Right lobe of liver (tissue), 6 donors: ENCODE measurements at regions not wholly inside any gene's neighbourhood (a gene's known extent, or its start where the extent isn't known, plus 50 kb on each side); places are given as distances from the start of the nearest gene placed in this dataset.

ENCODE experiments used
- ATAC-seq, 4 donors: fragments of 200-7000 bp; cut with Tn5 transposase; one replicate each; pipeline ENCODE4 v1.9.1; 2020; ENCODE audit warnings: mild to moderate bottlenecking in 4 of 4, moderate library complexity in 4 of 4
- DNase-seq, 3 donors: peaks; one replicate each; pipeline ENCODE4 v3.0.0-alpha.2; 2020
- H3K27ac ChIP-seq, 3 donors: fragments of 200-600 bp; one replicate each; pipeline ENCODE4 v1.8.0; 2022
- H3K27me3 ChIP-seq, 2 donors: fragments of 200-600 bp; one replicate each; pipeline ENCODE4 v1.8.0; 2022
- H3K36me3 ChIP-seq, 4 donors: fragments of 200-600 bp; sonication (generic) in 1 of 4; one replicate each; pipeline versions ENCODE4 v1.5.1 to v1.8.0; 2017 to 2022; ENCODE audit warnings: control low read depth in 1 of 4
- H3K4me1 ChIP-seq, 4 donors: fragments of 200-600 bp; sonication (generic) in 1 of 4; one replicate each; pipeline versions ENCODE4 v1.5.1 to v1.8.0; 2017 to 2022; ENCODE audit warnings: control low read depth in 1 of 4
- H3K4me3 ChIP-seq, 3 donors: fragments of 200-600 bp; one replicate each; pipeline ENCODE4 v1.8.0; 2022
- H3K9me3 ChIP-seq, 4 donors: fragments of 200-600 bp; sonication (generic) in 1 of 4; one replicate each; pipeline versions ENCODE4 v1.5.1 to v1.8.0; 2017 to 2022; ENCODE audit warnings: control low read depth in 1 of 4
- CTCF ChIP-seq, 4 donors: fragments of 200-600 bp in 3 of 4; fragments of 450-650 bp in 1 of 4; IDR thresholded peaks; one replicate each; pipeline versions ENCODE4 v1.5.1 to v1.8.0; 2016 to 2022; ENCODE audit warnings: antibody characterized with exemption in 4 of 4, mild to moderate bottlenecking in 2 of 4
- POLR2A ChIP-seq: fragments of 450-650 bp; IDR thresholded peaks from one replicate; pipeline ENCODE4 v1.6.1; 2017; ENCODE audit warnings: antibody characterized with exemption, mild to moderate bottlenecking
- WGBS: methylation state at CpG from one replicate; pipeline ENCODE4 v1.1.6; 2018; ENCODE audit warnings: low coverage, low lambda C conversion rate; ENCODE audit not compliant: insufficient coverage; ENCODE audit errors: missing lambda C conversion rate; 5-methylcytosine and 5-hydroxymethylcytosine counted together
- intact Hi-C, 2 donors: fragments of 100-400 bp; cut with DNase I; formaldehyde crosslinking; loops; one replicate each; pipeline versions ENCODE4 v1.11.2 to v1.14.1; 2022
- donor health status: DM: no; HTN: yes; CAD: no.
- donor health status: DM: no; HTN: no; CAD: no.
- donor health status: DM: no; HTN: no; CAD: no.
- donor health status: DM: no; HTN: yes; CAD: no.
- donor health status: DM: no; HTN: yes; CAD: no.

DNA sequence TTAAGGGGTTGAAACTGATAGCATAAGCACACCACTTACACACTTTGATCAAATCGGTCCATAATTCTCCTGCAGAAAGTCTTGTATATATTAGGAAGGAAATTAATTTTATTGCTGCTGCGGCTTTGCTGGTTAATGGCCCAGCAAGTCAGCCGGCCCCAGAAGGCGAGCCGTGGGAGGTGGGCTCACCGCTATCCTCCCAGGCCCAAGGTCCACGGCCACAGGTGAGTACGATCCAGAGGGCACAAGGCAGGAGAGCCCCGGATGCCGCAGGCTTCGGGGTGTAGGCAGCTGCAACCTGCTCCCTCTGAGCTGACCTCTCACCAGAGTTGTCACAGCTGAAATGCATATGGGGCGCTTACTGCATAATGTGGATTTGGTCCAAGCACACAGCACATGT lies 165.7 kb downstream of the TBX5 start:
- Histone ChIP-seq H3K36me3 (no peaks in the 10 kb centered on the region), H3K27me3 (no peaks in the 10 kb centered on the region), H3K4me1 (no peaks in the 10 kb centered on the region), H3K9me3 (no peaks in the 10 kb centered on the region), H3K27ac (no peak overlapping the region), H3K4me3 (no peak overlapping the region)
- DNase-seq (no peak), ATAC-seq (no peak)
- TF ChIP-seq POLR2A (no peak), CTCF (IDR thresholded peaks at IDR 0.05) (no peak)
- WGBS: 43% methylated on average over 3 of the region's 12 CpGs
- intact Hi-C loops: no loop called here

GRCh38 chr12:114238808-114239207 lies 167.1 kb downstream of the TBX5 start:
- intact Hi-C loops: no loop called here
- DNase-seq (no peak), ATAC-seq (peak in 1 of 4 donors; percentile 50)
- Histone ChIP-seq H3K36me3 (no peaks in the 10 kb centered on the region), H3K27ac (no peak overlapping the region), H3K4me3 (no peak overlapping the region), H3K27me3 (no peaks in the 10 kb centered on the region), H3K4me1 (no peaks in the 10 kb centered on the region), H3K9me3 (no peaks in the 10 kb centered on the region)
- TF ChIP-seq POLR2A (no peak), CTCF (IDR thresholded peaks at IDR 0.05) (no peak)
- 31% methylated on average over 4 of the region's 5 CpGs for whole genome bisulfite sequencing

DNA sequence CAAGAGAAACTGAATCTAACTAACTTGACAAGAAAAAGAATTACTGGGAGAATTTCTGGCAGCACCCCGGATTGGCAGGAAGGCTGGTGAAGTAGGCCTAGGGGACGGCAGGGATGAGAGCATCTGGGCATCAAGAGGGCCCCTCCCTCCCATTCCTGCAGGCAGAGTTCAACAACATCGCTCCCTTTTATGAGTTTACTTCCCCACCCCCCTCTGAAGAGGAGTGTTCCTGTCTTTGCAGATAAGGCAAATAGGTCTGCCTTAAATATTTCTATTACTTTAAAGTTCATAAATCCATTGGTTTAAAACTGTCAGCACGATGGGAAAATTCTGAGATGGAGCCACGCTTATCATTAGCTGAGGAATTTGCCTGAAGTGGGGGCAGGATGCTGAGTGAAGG lies 168.7 kb downstream of the TBX5 start:
- H3K4me3 ChIP-seq: no peak overlapping the region
- H3K36me3 ChIP-seq: no peaks in the 10 kb centered on the region
- 47% methylated on average over 4 of the region's 5 CpGs for WGBS
- H3K4me1 ChIP-seq: no peaks in the 10 kb centered on the region
- no peak for DNase-seq
- no peaks in the 10 kb centered on the region for H3K9me3 ChIP-seq
- no peak for ATAC-seq
- H3K27ac ChIP-seq: no peak overlapping the region
- intact Hi-C loops: no loop called here
- no peaks in the 10 kb centered on the region for H3K27me3 ChIP-seq
- TF ChIP-seq CTCF (IDR thresholded peaks at IDR 0.05) (no peak), POLR2A (no peak)

GRCh38 chr12:114232187-114232586 lies 173.8 kb downstream of the TBX5 start:
- no peak for TF ChIP-seq POLR2A
- TF ChIP-seq CTCF (IDR thresholded peaks at IDR 0.05): no peak
- no peaks in the 10 kb centered on the region for H3K27me3 ChIP-seq
- no peak for ATAC-seq
- H3K9me3 ChIP-seq: no peaks in the 10 kb centered on the region
- intact Hi-C loops: no loop called here
- no peak overlapping the region for H3K27ac ChIP-seq
- H3K4me1 ChIP-seq: no peaks in the 10 kb centered on the region
- 66% methylated on average over 2 of the region's 2 CpGs for WGBS
- no peaks in the 10 kb centered on the region for H3K36me3 ChIP-seq
- H3K4me3 ChIP-seq: no peak overlapping the region
- no peak for DNase-seq

GRCh38 chr12:114229150-114229549 lies 176.8 kb downstream of the TBX5 start:
- no peak overlapping the region for H3K27ac ChIP-seq
- DNase-seq: no peak
- no peak overlapping the region for H3K4me3 ChIP-seq
- H3K4me1 ChIP-seq: no peaks in the 10 kb centered on the region
- TF ChIP-seq POLR2A: no peak
- no peak for TF ChIP-seq CTCF (IDR thresholded peaks at IDR 0.05)
- no peaks in the 10 kb centered on the region for H3K36me3 ChIP-seq
- ATAC-seq: no peak
- H3K27me3 ChIP-seq: no peaks in the 10 kb centered on the region
- H3K9me3 ChIP-seq: no peaks in the 10 kb centered on the region
- intact Hi-C loops: no loop called here
- 14% methylated on average over 1 of the region's 1 CpG for WGBS
